HG02970 (cell line): ENCODE measurements at regions not wholly inside any gene's neighbourhood (a gene's known extent, or its start where the extent isn't known, plus 50 kb on each side); places are given as distances from the start of the nearest gene placed in this dataset.

Experiments used
- ATAC-seq: cut with Tn5 transposase; IDR thresholded peaks from one replicate; pipeline ENCODE4 v1.9.1; 2021; ENCODE audit warnings: mild to moderate bottlenecking, moderate library complexity, moderate number of reproducible peaks; ENCODE audit not compliant: unreplicated experiment, low FRiP score

GRCh38 chr3:193896419-193896818 is 239.5 kb upstream of the HES1 start:
- ATAC-seq: no peak

- ATAC-seq: no peak
These were observed 238.7 kb upstream of the HES1 start for GRCh38 chr3:193897288-193897687.

- no peak for ATAC-seq
These were observed 238.2 kb upstream of the HES1 start for GRCh38 chr3:193897731-193898180.

GRCh38 chr3:193899001-193899400 is 236.9 kb upstream of the HES1 start:
- ATAC-seq: no peak

GRCh38 chr3:193901007-193901406 is 234.9 kb upstream of the HES1 start:
- no peak for ATAC-seq

- ATAC-seq: no peak
These were observed 233.1 kb upstream of the HES1 start for GRCh38 chr3:193902607-193903511.

GRCh38 chr3:193903512-193903817 is 232.5 kb upstream of the HES1 start:
- ATAC-seq: no peak

GRCh38 chr3:193903966-193904365 is 232.0 kb upstream of the HES1 start:
- ATAC-seq: no peak

- ATAC-seq: no peak
These were observed 230.2 kb upstream of the HES1 start for GRCh38 chr3:193905541-193906396.

- ATAC-seq: no peak
These were observed 229.0 kb upstream of the HES1 start for GRCh38 chr3:193906849-193907410.

- no peak for ATAC-seq
These were observed 227.7 kb upstream of the HES1 start for GRCh38 chr3:193908181-193908744.

- no peak for ATAC-seq
These were observed 226.6 kb upstream of the HES1 start for GRCh38 chr3:193909387-193909786.

- ATAC-seq: no peak
These were observed 225.6 kb upstream of the HES1 start for GRCh38 chr3:193910310-193910709.

GRCh38 chr3:193910886-193911738 is 224.8 kb upstream of the HES1 start:
- ATAC-seq: no peak

GRCh38 chr3:193911784-193912340 is 224.1 kb upstream of the HES1 start:
- ATAC-seq: no peak

GRCh38 chr3:193912621-193913178 is 223.2 kb upstream of the HES1 start:
- no peak for ATAC-seq

GRCh38 chr3:193914602-193915001 is 221.3 kb upstream of the HES1 start:
- no peak for ATAC-seq

GRCh38 chr3:193915099-193915498 is 220.8 kb upstream of the HES1 start:
- ATAC-seq: no peak

GRCh38 chr3:193915613-193916012 is 220.3 kb upstream of the HES1 start:
- ATAC-seq: no peak
